NCI-H146 treated with DMSO at 0.1 percent for 48 hours (cell line): ENCODE measurements at regions not wholly inside any gene's neighbourhood (a gene's known extent, or its start where the extent isn't known, plus 50 kb on each side); places are given as distances from the start of the nearest gene placed in this dataset.

Experiments
- DNase-seq: peaks from one replicate; lab custom pipeline; 2025; ENCODE audit not compliant: unreplicated experiment; lab: John Stamatoyannopoulos, UW

DNA sequence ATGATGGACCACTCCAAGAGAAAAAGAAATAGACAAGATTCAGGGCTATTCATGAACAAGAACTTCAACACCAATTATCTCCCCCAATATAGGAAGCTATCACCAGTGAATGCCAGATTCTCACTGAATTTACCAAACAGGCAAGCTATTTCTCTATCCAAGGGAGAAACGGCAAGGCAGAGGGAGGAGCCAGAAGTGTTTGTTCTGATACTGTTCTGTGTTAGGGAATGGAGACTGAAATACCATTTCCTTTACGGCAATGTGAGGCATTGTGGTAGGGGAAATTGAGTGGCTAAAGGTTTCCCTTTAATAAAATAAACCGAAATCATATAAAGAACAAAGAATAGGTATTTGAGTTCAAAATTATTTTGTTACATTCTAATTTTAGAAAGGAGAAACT, 68.0 kb upstream of the ALDH1A1 start:
- no peak for DNase-seq

DNA sequence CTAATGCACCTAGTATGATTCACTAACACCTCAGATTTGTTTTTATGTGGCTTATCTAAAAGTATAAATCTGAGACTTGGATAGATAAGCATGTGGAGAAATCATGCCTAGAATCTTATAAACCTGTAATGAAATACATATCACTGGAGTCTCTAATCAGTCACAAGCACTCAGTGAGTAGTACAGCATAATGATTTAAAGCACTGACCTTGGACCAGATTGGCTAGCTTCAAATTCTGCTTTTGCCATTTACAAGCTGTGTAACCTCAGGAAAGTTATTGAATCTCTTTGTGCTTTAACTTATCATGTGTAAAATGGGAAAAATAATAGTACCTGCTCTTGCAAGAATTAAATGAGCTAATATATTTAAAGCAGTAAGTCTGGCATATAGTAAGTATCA, 61.2 kb upstream of the ALDH1A1 start:
- no peak for DNase-seq

DNA sequence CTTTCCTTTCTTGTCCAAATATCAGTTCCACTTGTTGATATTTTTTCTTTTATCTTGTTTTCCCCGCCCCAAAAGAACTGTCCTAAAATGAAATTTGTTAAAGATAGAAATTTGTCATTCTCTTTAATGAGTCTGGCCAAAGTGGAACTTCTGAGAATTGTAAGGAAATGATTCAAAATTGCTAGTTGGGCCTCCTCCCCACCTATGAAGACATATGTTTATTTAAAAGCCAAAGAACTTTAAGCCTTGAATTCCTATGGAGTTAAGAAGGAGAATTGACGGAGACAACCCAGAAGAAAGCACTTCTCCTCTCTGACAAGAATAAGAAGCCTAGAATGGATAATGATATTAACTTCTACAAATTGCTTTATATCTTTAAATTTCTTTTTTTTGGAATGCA, 59.1 kb upstream of the ALDH1A1 start:
- DNase-seq = no peak

DNA sequence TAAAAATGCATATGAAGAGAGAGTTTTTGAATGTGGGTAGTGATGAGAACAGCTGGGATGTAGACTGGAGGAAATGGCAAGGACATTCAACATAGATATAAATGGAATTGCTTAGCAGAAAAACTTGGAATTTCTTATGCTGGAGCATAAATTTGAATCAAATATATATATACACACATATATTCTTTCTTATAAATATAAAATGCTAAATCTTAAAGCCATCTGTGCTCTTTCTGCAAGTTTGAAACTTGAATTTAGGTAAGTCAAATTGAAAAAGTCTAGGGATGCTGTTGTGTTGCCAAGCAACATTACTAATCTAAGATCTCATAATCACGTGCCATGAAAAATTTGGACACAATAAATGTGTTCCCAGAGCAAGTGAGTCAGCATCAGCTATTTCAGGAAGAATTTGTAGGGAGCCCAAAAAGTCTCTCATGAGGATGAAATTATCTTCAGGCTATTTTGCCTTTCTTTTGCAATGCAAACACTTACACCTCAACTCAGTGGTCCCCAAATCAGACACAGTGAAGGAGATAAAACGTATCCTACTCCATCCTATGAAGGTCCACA, 58.4 kb upstream of the ALDH1A1 start:
- DNase-seq = no peak

DNA sequence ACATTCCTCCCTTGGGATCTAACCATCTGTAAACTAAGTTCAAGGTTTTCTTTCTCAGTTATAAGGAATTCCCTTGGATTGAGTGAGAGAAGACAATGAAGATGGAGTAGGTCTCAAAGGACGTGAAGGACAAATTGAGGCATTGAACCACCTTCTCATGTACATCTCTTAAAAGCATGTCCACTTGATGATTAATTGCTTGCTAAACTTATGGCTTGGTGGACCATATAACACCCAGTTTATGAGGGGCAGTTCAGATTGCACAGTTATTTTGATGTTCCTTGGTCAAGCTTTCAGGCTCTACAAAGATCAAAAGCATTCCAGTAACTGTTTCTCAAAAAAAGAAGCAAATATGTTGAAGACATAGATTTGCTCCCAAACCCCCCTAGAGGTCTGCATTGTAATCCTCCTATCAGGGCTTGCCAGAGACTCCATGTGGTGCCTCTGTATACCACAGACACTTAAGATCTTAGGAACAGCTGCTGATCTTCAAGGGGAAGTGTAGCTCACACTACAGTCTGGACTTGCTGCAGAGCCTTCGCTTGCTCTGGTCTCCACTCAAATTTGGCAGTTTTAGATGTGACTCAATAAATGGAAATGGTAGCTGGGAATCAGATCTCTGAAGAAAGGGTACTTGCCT, 56.9 kb upstream of the ALDH1A1 start:
- no peak for DNase-seq

DNA sequence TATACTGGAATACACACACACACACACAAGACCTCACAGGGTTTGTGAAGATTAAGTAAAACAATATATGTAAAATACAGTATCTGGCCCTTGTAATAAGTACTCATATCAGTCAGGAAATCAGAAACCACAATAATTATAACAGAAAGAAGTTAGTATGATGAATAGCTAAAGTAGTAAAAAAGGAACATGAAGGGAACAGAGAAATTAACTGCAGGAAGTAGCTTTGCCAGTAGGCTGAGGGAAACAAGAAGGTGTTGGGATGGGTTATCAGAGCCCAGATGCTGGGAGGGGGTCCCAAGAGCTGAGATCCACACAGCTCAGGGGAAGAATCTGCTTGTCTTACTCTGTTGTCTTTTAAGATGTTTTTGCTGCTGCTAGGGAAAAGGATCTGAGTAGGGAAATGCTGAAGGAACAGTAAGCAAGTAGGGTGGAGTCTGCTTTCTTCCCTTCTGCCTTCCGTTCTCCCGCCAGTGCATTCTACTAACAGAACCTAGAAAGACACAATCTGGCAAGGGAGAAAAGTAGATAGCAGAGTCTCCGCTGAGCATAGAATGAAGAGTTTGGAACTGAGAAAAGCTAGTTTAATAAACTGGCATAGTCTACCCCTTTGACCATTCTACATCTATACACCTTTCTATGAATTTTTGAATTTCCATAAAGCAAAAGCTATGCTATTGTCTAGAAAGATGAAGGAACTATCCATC, 55.3 kb upstream of the ALDH1A1 start:
- no peak for DNase-seq

DNA sequence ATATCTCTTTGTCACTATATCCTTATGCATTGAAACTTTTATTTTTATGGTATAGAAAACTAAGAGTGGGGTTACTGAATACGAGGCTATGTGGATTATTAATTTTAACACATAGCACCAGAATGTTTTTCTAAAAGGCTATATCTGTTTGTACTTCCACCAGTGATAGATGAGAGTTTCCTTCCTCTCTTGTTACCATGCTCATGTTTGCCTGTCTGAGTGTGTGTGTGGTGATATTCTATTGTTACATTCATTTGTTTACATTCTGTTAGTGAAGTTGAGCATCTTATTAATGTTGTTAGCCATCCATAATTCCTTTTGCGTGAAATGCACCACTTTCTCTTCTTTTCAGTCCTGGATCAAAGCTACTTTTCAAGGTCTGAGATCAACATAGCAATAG, 54.1 kb upstream of the ALDH1A1 start:
- DNase-seq = no peak
